HG03354 (cell line): ENCODE measurements at regions not wholly inside any gene's neighbourhood (a gene's known extent, or its start where the extent isn't known, plus 50 kb on each side); places are given as distances from the start of the nearest gene placed in this dataset.

Experiments used
- ATAC-seq: cut with Tn5 transposase; IDR thresholded peaks from one replicate; pipeline ENCODE4 v1.9.1; 2021; ENCODE audit warnings: mild to moderate bottlenecking; ENCODE audit not compliant: unreplicated experiment, poor library complexity, severe bottlenecking

- no peak for ATAC-seq
Measured at GRCh38 chr6:41448256-41448655, 97.9 kb upstream of the FOXP4 start.

GRCh38 chr6:41449399-41450245 is 96.6 kb upstream of the FOXP4 start:
- no peak for ATAC-seq

DNA sequence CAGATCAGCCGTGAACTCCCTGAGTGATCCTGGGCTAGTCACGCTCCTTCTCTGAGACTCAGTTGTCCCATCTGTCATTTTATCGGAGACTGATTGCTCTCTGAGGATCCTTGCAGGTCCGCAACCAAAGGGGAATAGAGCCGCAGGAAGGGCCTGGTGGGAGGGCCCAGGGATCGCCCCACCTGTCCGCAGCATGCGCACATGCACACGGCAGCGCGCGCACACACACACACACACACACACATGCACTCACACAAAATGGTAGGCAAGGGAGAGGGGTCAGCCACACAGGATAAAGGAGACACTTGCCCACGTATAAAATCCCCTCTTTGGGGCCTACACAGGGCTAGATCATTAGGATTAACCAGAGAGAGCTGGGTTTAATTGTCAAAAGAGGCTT is 95.6 kb upstream of the FOXP4 start:
- ATAC-seq = no peak

DNA sequence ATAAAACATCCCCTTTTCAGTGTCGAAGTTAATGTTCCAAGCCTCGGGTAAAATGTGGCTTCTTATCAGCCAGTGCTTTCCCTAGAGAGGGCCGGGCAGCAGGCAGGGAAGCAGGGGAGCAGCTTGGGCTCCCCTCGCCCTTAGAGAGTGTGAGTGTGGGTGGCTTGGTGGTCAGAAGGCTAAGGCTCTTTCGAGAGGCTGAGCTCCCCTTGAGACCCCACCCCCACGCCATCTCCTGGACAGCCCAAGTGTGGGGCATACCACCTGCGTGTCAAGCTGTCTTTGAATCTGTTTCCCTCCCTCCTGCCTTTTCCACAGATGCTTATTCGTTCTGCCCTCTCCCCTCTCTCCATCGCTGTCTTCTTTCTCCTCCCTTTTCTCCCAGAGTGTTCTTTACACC is 95.1 kb upstream of the FOXP4 start:
- no peak for ATAC-seq

DNA sequence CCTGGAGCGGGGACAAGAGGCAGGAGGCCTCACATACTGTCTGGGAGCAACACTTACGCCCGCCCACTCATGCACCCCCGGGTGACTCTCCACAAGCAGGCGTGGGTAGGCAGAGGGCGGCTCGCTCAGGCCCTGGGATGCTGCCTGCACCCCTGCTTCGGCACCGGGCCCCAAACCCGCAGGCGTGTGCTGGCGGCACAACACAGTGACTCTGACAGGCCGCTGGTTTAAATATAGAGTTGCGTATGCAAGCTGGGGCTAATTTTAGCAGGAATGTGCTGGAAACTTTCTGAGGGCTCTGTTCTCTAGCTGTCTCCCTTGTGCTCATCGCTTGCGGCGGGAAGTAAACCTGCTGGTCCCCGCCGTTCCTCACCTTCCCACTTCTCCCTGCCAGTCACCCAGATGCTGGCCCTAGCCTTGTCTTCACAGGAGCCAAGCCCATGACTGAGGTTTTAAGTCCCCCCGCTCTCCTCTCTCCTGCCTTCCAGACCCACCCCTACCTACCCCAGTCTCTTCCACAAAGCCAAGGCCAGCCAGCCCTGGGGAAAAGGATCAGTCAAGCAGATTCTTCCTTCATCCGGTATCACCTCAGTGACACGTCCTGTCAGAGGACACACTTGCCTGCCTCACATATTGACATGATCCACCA is 94.5 kb upstream of the FOXP4 start:
- ATAC-seq = no peak

GRCh38 chr6:41452763-41453162 is 93.4 kb upstream of the FOXP4 start:
- no peak for ATAC-seq

DNA sequence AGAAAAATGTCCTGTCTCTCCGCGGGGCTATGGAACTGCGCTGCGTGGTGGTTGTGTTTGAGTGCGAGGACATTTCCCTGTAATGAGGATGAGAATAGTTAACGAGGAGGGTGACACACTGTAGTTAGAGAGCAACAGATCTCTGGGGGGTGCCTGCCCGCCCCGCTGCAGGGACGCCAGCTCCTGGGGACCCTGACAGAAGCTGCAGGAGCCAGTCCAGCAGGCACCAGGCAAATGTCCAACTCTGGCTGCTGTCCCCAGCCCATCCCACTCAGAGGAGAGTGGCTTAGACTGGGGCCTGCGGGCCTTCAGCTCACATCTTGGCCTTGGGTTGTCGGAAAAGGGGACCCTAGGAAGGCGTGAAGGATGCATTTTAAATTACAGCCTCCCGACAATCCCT is 92.9 kb upstream of the FOXP4 start:
- no peak for ATAC-seq

GRCh38 chr6:41454189-41454789 is 91.9 kb upstream of the FOXP4 start:
- ATAC-seq = no peak

GRCh38 chr6:41455410-41455809 is 90.8 kb upstream of the FOXP4 start:
- ATAC-seq = no peak

DNA sequence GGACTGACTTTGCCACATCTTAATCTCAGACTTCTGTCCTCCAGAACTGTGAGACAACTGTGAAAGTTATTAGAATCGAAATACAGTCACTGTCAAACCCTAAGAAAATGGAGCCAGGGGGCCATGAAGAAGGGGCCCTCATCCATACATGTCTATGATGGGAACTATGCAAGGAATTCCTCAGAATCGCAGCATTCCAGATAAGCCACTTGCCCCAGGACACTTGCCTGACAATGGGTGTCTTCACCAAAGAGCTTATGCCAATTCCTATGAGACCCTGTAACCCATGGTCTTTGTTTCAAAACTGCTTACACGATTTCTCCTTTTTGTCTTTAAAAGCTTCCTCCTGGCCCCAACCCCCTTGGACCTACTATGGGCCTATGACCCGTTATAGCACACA is 90.4 kb upstream of the FOXP4 start:
- no peak for ATAC-seq

DNA sequence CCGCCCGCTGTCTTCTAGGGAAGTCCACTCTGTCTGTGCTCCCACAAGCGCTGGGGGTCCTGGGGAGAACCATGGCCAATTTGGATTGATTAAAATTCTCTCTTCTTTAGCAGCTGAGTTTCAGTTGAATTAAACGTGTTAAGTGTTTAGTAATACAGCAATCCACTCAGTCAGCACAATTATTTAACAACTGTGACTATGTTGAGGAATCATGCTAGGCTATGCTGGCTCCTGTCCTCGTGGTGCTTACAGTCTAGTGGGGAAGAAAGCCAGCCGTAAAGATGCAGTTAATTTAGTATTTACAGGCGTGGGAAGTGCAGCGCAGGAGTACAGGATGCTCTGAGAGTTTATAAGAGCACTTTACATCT is 88.9 kb upstream of the FOXP4 start:
- no peak for ATAC-seq

GRCh38 chr6:41459738-41460137 is 86.4 kb upstream of the FOXP4 start:
- ATAC-seq = no peak

DNA sequence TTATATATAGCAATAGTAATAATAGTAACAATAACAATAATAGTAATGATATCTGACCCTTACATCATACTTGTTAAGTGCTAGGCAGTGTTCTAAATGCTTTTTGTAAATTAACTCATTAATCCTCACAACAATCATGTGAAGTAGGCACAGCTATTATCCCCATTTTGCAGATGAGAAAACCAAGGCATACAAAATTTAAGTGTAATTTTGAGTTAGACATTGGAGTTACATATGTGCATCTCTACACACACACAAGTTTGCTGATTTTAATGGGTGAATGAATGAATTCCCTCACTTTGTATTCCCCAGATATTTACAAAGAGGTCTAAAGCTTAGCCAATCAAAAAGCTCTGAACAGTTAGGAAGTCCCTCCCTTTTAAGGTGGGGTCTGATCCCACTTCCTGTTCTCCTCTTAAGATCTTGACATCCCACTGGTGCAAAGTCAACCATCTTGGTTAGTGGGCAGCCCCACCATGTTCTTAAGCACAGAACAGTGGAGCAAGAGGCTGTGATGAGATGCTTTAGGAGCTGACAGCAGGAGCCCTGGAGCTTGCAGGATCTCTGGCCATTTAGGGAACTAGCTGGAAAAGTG is 85.3 kb upstream of the FOXP4 start:
- no peak for ATAC-seq

GRCh38 chr6:41462033-41462432 is 84.1 kb upstream of the FOXP4 start:
- no peak for ATAC-seq

GRCh38 chr6:41463062-41463930 is 82.9 kb upstream of the FOXP4 start:
- peak; percentile 56 for ATAC-seq

- ATAC-seq = no peak
Measured at GRCh38 chr6:41464019-41464418, 82.2 kb upstream of the FOXP4 start.

DNA sequence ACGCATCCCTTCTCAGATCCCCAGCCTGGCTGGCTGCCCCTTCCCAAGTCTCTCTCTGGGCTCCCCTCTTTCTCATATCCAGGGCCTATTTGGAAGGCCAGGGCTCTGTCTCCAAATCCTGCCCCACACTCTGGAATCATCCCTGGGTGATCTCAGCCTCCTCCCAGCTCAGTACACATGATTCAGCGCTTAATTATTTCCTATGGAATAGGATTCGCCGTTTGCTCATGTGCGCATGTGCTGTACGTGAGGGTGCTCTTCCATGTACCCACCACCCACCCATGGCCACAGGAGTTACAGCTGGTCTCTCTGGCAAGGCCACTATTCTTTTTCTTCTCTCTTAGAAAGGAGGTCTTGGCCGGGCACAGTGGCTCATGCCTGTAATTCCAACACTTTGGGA is 81.7 kb upstream of the FOXP4 start:
- no peak for ATAC-seq

DNA sequence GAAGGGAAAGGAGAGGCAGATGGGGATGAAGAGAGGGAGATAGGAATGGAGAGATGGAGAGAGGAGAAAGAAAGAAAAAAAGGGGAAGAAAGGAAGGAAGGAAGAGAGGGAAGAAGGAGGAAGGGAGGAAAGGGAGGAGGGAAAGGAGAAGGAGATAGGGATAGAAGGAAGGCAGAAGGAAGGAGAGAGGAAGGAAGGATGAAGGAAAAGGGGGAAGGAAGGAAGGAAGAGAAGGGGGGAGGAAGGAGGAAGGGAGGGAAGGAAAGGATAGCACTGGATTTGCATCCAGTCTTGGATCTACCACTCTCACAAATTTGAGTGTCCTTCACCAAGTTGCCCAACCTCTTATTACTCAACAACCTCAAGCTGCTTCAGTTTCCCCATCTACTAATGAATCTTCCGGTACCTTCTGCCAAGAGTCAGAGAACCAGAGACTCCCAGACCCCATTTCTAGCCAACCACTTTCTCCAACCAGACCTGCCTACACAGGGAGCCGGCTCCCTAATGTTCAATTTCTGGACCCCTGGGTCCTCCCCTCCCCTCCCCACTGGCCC is 79.7 kb upstream of the FOXP4 start:
- no peak for ATAC-seq

DNA sequence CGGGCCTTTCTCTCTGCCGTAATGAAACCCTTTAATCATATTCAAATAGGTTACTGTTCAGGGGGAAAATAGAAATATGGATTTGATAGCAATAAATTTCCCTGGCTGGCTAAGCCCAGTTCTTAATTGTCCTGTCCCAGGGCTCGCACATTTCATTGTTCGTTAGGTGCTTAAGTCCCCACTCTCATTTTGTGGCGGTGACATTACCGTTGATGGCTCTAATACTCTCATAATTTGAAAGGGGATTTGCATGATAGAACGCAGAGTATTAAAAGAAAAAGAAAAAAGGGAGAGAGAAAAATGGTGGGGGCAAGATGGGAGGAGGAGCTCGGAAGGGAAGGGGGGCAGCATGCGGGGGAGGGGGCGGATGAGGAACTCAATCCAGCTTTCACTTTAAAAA is 79.1 kb upstream of the FOXP4 start:
- ATAC-seq = no peak
